ENCODE measurements at regions not wholly inside any gene's neighbourhood (a gene's known extent, or its start where the extent isn't known, plus 50 kb on each side); places are given as distances from the start of the nearest gene placed in this dataset.
A peak's percentile ranks its signal among the peaks of the same experiment; 100 is the strongest.
"Not testable (repeated sequence)": the region's sequence is repeated elsewhere in the genome, so short reads cannot be mapped to it uniquely, and the experiment has no call there.

DNA sequence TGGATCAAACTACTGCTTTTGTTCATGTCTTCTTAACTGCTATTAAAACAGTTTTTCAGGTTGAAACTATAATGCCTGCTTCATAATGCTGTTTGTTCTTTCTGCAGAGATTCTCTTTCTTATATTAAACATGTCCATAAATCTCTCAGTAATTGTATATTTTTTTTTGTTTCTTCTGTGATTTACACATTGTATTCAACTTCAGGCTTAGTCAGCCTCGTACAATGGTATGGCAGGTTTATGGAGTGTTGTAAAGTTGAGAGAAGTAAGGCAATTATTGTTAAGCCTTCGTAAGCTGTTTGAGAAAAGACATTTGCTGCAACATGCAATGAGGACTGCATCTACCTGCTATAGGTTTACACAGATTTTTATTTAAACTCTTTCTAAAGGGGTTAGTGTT lies 977.1 kb downstream of the DIPK2A start:
- FAIRE-seq (no peak), DNase-seq (ENCODE audit: insufficient read length, low spot score) (no peak)

DNA sequence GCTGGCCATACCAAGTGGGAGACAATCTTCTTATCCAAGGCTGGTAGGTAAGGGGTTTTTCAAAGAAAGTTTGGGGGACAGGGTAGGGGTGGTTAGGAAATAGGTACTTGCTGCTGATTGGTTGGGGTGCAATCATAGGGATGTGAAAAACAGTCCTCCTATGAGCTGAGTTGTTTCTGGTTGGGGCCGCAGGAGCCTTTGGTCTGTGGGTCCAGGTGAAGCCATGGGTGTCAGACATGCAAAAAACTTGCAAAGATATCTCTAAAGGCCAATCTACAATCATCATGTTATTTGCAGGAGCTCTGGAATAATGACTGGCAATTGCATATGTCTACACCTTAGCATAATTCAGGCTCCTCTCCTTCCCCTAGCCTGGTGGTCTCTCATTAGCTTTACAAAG lies 982.3 kb downstream of the DIPK2A start:
- FAIRE-seq (no peak), DNase-seq (ENCODE audit: insufficient read length, low spot score) (no peak)

DNA sequence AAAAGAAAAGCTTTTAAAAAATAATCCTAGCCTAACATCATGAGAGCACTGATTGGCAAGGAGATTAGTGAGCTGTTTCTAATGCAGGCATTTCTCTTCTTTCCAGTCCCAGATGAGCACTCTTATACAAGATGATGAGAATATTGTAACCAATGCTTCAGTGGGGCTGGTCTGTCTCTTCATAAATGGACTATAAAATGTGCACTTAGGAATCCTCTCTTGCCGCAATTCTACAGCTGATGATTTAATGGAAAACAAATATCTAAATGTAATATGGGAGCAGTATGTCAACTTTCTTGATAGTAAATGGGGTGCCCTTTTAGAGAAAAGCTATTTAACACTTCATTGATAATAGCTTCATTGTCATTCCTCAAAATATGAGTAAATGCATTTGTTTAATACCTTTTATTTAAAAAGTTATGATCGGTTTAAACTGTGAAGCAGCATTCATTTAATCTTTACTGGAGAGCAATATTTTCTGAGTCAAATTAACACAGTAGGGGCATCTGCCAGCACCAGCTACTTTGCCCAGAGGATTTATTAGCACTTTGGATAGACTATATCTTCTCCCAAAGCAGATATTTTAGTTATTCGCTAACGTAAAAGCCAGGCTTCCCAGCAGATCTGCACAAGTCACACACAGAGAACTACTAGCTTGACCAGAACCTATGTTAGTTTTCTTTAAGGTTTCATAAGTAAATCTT lies 985.9 kb downstream of the DIPK2A start:
- DNase-seq (ENCODE audit: insufficient read length, low spot score) (no peak), FAIRE-seq (no peak)

DNA sequence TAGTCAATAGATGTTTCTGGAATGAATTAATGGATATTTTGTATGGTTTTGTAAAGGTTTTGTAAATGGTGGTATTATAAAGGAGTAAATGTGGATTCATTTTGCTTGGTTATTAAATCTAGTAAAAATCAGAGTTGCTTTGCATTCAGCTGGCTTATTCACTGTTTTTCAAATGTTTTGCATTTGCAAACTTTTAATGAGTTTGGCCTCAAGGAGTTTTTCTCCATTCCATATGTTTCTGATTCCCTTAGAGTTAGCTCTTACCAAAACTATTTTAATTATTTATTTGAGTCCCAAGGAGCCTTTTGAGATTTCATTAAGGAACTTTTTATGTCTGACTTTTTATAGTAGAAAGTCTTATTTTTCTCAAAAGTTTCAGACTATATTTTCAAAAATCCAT lies 992.2 kb downstream of the DIPK2A start:
- DNase-seq (ENCODE audit: insufficient read length, low spot score) (no peak), FAIRE-seq (no peak)

DNA sequence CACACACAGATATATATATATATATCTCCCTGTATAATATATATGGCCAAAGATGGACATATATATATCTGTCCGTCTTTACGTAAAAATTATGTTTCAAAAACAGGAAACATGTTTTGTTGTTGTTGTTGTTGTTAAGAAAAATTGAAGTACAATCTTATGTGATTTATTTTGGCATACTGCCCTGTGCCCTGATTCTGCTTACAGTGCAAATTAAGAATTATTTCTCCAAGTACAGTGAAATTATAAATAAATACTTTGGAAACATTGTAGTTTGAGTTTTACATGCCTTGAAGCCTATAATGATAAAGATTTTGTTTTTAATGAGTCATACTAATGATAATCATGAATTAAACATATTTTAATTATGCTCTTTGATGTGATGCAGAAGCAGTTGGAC lies 994.9 kb downstream of the DIPK2A start:
- FAIRE-seq (no peak), DNase-seq (ENCODE audit: insufficient read length, low spot score) (no peak)

DNA sequence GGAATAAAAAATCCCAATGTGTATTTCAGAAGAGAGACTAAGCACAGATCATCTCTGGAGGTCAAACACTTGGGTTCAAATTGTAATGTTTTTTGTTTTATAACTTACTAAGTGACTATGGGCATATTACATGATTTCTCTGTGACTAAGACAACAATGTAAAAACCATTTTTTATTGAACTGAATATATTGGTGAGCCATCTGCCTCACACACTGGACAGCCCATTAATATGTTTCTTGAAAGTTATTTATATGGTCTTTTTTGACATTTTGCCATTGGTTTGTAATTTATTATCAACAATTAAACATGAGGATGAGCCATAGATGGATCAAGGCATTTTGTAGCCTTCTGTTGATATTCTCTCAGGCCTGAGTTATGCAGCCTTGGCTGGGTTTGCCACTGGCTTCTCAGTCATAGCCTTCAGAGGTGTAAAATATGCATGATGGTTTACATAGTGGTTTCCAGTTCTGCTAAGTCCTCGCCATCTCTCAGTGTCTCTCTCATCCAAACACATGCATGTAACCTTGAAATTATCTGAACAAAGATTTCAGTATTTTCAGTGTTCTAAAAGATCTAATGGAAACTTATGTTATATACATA lies 997.2 kb downstream of the DIPK2A start:
- no peak for FAIRE-seq
- DNase-seq (ENCODE audit: insufficient read length, low spot score): no peak

DNA sequence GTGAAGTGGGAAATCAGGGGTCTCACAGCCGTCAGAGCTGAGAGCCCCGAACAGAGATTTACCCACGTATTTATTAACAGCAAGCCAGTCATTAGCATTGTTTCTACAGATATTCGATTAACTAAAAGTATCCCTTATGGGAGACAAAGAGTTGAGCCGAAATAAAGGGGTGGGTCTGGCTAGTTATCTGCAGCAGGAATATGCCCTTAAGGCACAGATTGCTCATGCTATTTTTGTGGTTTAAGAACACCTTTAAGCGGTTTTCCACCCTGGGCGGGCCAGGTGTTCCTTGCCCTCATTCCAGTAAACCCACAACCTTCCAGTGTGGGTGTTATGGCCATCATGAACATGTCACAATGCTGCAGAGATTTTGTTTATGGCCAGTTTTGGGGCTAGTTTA lies 1012.9 kb downstream of the DIPK2A start:
- not testable (repeated sequence) for FAIRE-seq; DNase-seq (ENCODE audit: insufficient read length, low spot score)

DNA sequence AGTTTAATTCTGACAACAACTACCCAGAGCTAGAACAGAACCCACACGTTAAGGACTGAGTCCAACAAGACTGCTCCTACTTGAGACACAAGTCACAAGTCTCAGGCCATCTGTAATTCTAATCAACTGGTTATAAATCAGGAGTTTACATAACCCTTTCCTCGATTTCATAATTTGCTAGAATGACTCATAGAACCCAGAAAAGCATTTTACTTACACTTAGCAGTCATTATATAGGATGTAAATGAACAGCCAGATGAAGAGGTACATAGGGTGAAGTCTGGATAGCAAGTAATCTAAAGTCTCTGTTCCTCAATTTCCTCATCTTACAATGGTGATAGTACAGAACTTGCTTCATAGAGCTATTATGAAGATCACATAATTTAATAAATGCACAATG lies 1018.2 kb downstream of the DIPK2A start:
- no peak for FAIRE-seq
- no peak for DNase-seq (ENCODE audit: insufficient read length, low spot score)

DNA sequence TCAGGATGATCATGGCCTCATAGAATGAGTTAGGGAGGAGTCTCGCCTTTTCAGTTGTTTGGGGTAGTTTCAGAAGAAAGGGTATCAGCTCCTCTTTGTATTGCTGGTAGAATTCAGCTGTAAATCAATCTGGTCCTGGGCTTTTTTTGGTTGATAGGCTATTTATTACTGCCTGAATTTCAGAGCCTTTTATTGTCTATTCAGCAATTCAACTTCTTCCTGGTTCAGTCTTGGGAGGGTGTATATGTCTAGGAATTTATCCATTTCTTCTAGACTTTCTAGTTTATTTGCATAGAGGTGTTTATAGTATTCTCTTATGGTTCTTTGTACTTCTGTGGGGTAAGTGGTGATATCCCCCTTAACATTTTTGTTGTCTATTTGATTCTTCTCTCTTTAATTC lies 1024.2 kb downstream of the DIPK2A start:
- FAIRE-seq (no peak), DNase-seq (ENCODE audit: insufficient read length, low spot score) (no peak)

DNA sequence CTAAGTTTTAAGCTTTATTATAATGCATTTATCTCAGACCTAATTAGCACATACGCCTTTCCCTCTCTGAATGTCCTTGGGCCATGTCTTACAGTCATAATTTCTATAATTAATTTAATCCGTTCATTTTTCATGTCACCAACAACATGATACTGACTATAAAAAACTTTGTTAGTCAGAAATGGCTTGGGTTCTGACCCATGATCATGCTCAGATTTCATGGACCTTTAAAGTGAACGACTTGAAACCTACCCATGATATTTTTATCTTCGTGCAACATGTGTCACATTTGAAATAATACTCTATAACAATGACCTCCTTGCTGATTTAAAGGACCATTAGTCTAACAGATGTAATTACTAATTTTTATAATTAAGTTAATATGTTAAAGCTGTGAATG lies 1033.8 kb downstream of the DIPK2A start:
- FAIRE-seq (no peak), DNase-seq (ENCODE audit: insufficient read length, low spot score) (no peak)

DNA sequence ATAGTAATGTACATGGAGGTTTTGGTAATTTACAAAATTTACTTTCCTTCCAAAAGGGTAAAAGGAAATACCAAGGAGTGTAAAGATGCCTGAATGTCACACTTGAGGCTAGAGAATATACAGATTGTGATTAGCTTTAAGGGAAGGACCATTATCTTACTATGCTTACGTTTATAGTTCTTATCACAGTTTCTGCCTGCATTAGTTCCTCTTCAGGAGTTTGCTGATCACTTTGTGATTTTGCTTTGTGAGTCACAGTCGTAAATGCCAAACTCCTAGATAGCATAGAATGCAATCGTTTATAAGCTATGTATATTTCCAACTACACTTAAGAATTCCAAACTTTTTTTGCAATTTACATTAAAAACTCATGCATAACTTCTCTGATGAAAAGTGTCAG lies 1034.6 kb downstream of the DIPK2A start:
- DNase-seq (ENCODE audit: insufficient read length, low spot score) (no peak), FAIRE-seq (no peak)

DNA sequence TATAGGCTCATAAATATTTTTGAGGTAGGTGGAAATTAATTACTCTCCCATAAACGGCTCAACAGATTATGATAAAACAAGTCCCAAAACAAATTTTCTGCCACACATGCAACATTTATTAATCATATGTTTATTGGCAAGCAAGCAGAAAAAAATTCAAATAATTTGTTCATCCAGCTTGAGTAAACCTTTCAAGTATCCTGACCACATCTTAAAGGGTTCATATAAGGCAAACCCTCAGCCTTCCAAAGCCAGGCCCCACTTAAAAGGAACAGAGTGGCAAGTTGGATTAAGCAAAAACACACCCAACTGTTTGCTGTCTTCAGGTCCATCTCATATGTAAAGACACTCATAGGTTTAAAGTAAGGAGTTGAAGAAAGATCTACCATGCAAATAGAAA lies 1042.3 kb downstream of the DIPK2A start:
- DNase-seq (ENCODE audit: insufficient read length, low spot score) (no peak), FAIRE-seq (no peak)

DNA sequence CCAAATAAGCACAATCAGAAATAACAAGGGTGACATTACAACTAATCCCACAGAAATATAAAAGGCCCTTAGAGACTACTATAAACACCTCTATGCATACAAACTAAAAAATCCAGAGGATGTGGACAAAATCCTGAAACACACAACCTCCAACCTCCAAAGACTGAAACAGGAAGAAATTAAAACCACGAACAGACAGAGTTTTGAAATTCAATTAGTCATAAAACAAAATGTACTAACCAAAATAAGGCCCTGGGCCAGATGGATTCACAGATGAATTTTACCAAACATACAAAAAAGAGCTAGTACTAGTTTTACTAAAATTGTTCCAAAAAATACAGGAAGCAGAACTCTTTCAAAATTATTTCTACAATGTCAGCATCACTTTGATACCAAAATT lies 1043.6 kb downstream of the DIPK2A start:
- DNase-seq (ENCODE audit: insufficient read length, low spot score) (no peak), FAIRE-seq (no peak)

DNA sequence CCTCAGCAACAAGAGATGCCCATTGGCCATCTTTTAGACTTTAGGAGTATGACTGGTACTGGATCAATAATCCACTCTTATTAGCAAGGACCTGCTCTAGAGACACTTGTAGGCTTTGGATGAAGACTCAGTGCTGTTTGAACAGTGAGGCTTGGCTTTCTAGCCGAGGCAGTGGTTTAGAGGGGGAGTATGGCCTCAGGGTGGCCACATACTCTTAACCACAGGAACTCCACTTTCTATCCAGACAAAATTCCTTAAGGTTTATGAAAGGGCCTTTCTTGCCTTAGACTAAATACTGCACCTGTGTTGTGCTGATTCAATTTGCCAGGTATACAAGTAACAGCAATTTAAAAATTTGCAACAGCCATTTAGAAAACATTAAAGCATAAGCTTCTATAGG lies 1046.3 kb downstream of the DIPK2A start:
- DNase-seq (ENCODE audit: insufficient read length, low spot score): no peak
- no peak for FAIRE-seq

DNA sequence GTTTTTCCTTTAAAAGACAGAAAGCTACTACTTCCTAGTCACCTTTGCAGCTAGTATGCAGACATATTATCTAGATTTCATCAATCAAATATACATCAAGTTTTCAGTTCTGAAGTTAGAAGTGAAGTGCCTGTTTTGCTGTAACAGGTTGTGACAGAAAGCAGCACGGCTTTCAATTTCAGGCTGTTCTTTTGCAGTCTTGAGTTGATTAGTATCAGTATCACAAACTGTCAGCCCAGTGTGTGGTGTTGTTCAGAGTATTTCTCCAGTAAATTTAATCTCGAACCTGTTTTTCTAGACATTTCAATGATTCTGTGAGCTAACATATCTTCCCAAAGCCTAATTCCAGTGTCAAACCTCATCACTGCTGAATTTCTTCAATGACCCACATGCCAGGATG lies 1050.8 kb downstream of the DIPK2A start:
- DNase-seq (ENCODE audit: insufficient read length, low spot score) (no peak), FAIRE-seq (no peak)

DNA sequence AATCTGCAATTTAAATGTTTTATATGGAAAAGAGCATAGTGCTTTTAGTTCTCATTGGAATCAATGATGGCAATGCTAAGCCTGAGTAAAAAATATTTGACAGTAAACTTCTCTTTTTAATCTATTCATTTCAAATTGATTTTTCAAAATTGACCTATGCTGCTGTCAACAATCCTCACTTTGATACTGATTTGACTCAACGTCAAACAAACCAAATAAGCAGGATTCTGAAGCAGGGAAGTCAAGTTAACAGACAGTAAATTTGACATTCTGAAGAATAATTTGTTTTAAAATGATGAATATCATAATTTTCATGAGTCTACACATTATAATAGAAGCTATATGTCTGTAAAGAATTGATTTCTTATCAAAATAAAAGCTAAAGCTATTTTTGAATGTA lies 1053.1 kb downstream of the DIPK2A start:
- FAIRE-seq: no peak

DNA sequence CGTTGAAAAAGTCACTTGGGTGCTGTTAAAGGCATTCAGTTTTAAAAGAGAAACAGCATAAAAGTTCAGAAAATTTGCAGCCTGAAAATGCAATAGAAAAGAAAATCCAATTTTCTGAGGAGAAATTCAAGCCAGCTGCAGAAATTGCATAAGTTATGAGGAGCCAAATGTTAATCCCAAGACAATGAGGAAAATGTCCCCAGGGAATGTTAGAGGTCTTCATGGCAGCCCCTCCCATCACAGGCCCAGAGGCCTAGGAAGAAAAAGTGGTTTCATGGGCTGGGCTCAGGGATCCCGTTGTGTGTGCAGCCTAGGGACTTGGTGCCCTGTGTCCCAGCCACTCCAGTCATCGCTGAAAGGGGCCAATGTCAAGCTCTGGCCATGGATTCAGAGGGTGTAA lies 1055.6 kb downstream of the DIPK2A start:
- not testable (repeated sequence) for DNase-seq (ENCODE audit: insufficient read length, low spot score); FAIRE-seq

More for the DNA sequence above, 1053.1 kb downstream of the DIPK2A start:
- no peak for DNase-seq (ENCODE audit: insufficient read length, low spot score)

DNA sequence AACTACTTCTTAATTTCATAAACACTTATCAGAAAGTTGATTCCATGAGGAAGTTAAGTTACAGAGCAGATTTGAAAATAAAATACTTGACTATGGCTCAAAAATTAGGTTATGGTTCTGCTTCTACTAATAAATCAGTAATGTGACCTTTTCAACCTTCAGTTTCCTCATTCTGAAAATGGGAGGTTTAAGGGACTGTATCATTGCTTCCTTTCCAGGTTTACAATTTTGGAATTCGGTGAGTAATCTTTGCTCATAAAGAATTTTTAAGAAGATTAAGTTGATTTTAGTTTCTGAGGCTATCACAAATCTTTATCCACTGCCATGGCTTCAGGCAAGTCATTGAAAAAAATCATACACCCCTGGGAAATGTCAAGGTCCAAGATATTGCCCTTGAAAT lies 1061.2 kb downstream of the DIPK2A start:
- FAIRE-seq (peak; percentile 8), DNase-seq (ENCODE audit: insufficient read length, low spot score) (no peak)

DNA sequence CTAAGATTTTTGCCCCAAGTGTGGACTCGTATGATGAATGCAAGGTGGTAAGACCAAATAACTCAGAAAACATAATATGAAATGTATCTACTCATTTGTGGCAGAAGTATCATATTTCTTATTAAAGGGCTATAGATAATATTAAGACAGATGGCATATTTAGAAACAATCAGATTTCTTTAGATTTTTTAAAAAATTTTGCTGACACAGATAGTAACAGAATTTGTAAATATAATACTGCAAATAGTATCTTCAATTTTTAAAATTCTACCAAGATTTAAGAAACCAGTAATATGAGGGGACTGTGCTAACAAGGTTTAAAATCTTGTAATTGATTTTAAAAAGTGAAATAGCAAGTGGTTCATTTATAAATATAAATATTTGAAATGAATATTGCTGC lies 1064.1 kb downstream of the DIPK2A start:
- no peak for DNase-seq (ENCODE audit: insufficient read length, low spot score)
- no peak for FAIRE-seq

DNA sequence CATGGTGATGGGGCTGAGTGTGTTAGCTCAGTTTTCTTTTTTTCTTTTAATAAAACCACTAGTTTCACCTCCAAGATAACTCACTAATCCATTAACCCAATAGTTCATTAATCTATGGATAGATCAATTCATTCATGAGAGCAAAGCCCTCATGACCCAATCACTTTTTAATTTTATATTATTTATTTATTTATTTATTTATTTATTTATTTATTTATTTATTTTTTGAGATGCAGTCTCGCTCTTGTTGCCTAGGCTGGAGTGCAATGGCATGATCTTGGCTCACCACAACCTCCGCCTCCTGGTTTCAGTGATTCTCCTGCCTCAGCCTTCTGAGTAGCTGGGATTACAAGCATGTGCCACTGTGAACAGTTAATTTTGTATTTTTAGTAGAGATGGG lies 1082.4 kb downstream of the DIPK2A start:
- FAIRE-seq; DNase-seq (ENCODE audit: insufficient read length, low spot score): not testable (repeated sequence)

DNA sequence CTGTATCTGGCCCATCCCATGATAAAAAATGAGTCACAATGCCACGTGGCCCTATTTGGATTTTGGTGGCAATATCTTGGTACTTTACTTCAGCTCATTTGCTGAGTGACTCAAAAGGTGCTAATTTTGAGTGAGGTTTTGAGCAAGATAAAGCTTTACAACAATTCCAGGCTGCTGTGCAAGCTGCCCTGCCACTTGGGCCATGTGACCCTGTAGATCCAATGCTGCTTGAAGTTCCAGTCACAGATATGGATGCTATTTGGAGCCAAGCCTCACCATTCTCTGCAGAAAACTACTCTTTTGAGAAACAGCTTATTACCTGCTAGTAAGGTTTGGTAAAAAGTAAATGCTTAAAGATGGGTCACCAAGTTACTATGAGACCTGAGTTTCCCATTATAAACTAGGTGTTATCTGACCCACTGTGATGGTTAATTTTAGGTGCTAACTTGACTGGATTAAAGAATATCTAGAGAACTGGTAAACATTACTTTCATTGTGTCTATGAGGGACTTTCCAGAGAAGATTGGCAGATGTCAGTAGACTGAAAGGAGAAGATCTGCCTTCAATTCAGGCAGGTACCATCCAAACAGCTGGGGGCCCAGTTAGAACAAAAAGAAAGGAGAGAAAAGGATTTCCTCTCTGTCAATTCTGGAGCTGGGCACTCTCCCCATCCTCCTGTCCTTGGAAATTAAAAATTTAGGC lies 1083.9 kb downstream of the DIPK2A start:
- no peak for DNase-seq (ENCODE audit: insufficient read length, low spot score)

DNA sequence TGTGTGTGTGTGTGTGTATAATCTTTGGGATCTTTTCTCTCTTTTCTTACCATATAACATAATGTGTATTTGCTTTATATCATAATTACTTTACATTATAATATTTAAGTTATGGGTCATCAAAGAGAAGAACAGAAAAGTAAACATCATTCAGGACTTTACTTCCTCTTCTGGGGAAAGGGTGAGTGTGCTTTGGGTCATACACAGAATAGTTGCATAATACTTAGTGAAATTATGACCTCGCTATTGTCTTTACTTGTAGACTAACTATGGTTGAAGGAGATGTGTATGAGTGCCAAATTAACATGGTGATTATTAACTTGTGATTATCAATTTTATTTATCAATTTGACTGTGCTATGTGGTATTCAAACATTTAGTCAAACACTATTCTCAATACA lies 1086.9 kb downstream of the DIPK2A start:
- FAIRE-seq: no peak

More for the DNA sequence above, 1083.9 kb downstream of the DIPK2A start:
- FAIRE-seq: no peak

More for the DNA sequence above, 1086.9 kb downstream of the DIPK2A start:
- no peak for DNase-seq (ENCODE audit: insufficient read length, low spot score)

All from GM19239 (cell line).